Non-pigmented ciliary epithelial cell (primary cell): ENCODE measurements at regions not wholly inside any gene's neighbourhood (a gene's known extent, or its start where the extent isn't known, plus 50 kb on each side); places are given as distances from the start of the nearest gene placed in this dataset.
"Not testable (repeated sequence)": the region's sequence is repeated elsewhere in the genome, so short reads cannot be mapped to it uniquely, and the experiment has no call there.

ENCODE experiments used
- DNase-seq: peaks from one replicate; pipeline ENCODE4 v3.0.0-alpha.2; 2010; ENCODE audit warnings: low read depth

GRCh38 chr4:127469959-127470809 lies 162.6 kb upstream of the INTU start:
- DNase-seq, result no peak

- not testable (repeated sequence) for DNase-seq
Measured at GRCh38 chr4:127478271-127478670, 154.5 kb upstream of the INTU start.

- DNase-seq, result no peak
Measured at GRCh38 chr4:127479031-127479622, 153.6 kb upstream of the INTU start.

- no peak for DNase-seq
Measured at GRCh38 chr4:127482049-127482448, 150.7 kb upstream of the INTU start.

- no peak for DNase-seq
Measured at GRCh38 chr4:127484117-127484516, 148.6 kb upstream of the INTU start.

- no peak for DNase-seq
Measured at GRCh38 chr4:127486248-127486647, 146.5 kb upstream of the INTU start.

GRCh38 chr4:127491571-127491970 lies 141.2 kb upstream of the INTU start:
- no peak for DNase-seq

- DNase-seq, result not testable (repeated sequence)
Measured at GRCh38 chr4:127496875-127497274, 135.9 kb upstream of the INTU start.

GRCh38 chr4:127498366-127498765 lies 134.4 kb upstream of the INTU start:
- no peak for DNase-seq

- DNase-seq, result no peak
Measured at GRCh38 chr4:127500242-127500641, 132.5 kb upstream of the INTU start.

- DNase-seq, result no peak
Measured at GRCh38 chr4:127501103-127501502, 131.7 kb upstream of the INTU start.

- no peak for DNase-seq
Measured at GRCh38 chr4:127503111-127503510, 129.6 kb upstream of the INTU start.

GRCh38 chr4:127505203-127505602 lies 127.6 kb upstream of the INTU start:
- DNase-seq, result peak; percentile 66

- no peak for DNase-seq
Measured at GRCh38 chr4:127506283-127506682, 126.5 kb upstream of the INTU start.

GRCh38 chr4:127509155-127509554 lies 123.6 kb upstream of the INTU start:
- DNase-seq, result no peak

GRCh38 chr4:127512672-127513071 lies 120.1 kb upstream of the INTU start:
- DNase-seq, result not testable (repeated sequence)

- DNase-seq, result not testable (repeated sequence)
Measured at GRCh38 chr4:127515259-127515658, 117.5 kb upstream of the INTU start.

- no peak for DNase-seq
Measured at GRCh38 chr4:127518046-127518445, 114.7 kb upstream of the INTU start.

- DNase-seq, result no peak
Measured at GRCh38 chr4:127521463-127521862, 111.3 kb upstream of the INTU start.

- DNase-seq, result no peak
Measured at GRCh38 chr4:127523369-127523768, 109.4 kb upstream of the INTU start.

- no peak for DNase-seq
Measured at GRCh38 chr4:127525608-127526007, 107.1 kb upstream of the INTU start.

GRCh38 chr4:127528302-127528701 lies 104.5 kb upstream of the INTU start:
- no peak for DNase-seq

GRCh38 chr4:127529879-127530278 lies 102.9 kb upstream of the INTU start:
- not testable (repeated sequence) for DNase-seq
